NCI-H2196 treated with DMSO at 0.1 percent for 48 hours (cell line): ENCODE measurements at regions not wholly inside any gene's neighbourhood (a gene's known extent, or its start where the extent isn't known, plus 50 kb on each side); places are given as distances from the start of the nearest gene placed in this dataset.

Experiments used
- DNase-seq: peaks from one replicate; lab custom pipeline; 2025; ENCODE audit not compliant: unreplicated experiment; lab: John Stamatoyannopoulos, UW

GRCh38 chr15:56868170-56868569 is 50.3 kb upstream of the TCF12 start:
- DNase-seq = no peak

DNA sequence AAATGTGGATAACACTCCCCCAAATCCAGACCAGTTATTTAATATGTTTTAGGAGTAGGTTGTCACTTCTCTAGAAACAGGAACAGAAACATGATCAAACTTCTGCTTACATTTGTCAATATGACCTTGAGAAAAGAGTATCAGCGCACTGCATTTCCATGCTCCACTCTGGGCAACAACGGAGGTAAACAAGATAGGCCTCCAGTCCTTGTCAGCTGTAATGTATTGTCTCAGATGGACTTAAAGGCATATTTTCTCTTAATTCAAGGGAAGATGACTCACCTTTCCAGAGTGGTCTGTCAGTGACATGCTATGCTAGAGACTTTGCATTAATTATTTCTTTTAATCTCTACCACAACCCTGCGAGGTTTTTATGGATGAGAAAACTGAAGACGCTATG is 51.6 kb upstream of the TCF12 start:
- DNase-seq = no peak

DNA sequence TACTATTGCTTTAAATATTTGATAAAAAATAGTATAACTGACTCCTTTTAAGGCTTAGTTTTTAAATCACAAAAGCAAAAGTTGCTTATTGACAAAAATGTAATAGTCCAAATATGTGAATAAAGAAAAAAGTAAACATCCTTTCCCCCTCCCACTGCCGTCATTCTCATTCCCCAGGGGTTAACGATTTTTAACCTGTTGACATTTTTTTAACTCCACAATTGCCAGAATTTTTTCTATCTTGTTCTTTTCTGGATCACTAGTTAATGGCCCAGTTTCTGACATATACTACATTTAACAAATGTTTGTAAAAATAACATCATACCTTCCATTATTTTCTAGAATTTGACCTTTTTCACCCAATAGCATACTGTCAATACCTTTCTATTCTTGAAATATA is 60.6 kb upstream of the TCF12 start:
- no peak for DNase-seq

DNA sequence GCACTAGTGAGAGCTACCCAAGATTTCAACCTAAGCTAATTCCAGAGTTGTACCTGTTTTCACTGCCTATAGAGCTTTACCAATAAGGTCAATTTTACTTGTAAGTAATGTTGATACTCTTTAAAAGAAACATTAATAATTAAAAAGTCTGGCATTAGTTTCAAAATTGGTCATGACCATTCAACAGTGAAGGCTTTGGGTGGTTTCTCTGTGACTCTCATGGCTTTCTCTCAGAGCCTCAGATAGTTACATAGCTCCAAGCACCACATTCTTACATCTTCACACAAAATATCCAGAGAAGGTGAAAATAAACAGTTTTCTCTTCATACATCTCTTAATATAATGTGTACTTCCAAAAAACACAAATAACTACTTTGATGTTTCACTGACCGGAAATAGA is 61.5 kb upstream of the TCF12 start:
- DNase-seq = no peak

GRCh38 chr15:56844892-56845291 is 73.6 kb upstream of the TCF12 start:
- no peak for DNase-seq

DNA sequence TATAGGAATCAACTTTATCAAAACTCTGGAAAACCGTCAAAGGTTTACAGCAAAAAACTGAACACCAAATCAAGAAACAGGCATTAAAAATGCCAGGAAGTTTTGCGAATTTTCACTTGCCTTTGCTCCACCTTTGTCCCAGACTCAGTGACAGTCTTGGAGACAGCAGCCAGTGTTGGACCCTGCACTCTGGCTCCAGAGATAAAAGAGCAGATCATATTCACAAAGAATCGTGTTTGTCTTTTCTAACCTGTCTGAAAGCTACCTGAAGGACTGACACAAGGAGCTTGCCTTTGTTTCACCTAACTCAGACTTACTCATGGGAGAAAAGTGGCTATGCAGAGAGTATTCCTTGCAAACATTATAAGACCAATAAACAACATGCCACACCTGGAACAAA is 74.0 kb upstream of the TCF12 start:
- DNase-seq = no peak

- DNase-seq = no peak
These were observed 78.8 kb upstream of the TCF12 start for GRCh38 chr15:56839641-56840040.

- no peak for DNase-seq
These were observed 79.3 kb upstream of the TCF12 start for GRCh38 chr15:56839099-56839498.

DNA sequence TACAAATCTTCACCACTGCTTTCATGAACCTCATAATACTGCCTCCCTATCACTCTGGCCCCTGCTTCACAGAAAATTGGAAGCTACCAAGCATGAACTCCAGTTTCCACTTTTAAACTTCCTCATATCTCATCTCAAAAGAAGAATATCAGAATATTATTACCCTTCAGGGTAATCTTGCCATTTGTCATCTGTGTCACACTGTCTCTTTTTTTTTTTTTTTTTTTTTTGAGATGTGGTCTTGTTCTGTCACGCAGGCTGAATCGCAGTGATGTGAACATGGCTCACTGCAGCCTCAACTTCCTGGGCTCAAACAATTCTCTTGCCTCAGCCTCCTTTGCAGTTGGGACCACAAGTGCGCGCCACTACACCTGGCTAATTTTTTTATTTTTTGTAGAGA is 80.4 kb upstream of the TCF12 start:
- DNase-seq = no peak

DNA sequence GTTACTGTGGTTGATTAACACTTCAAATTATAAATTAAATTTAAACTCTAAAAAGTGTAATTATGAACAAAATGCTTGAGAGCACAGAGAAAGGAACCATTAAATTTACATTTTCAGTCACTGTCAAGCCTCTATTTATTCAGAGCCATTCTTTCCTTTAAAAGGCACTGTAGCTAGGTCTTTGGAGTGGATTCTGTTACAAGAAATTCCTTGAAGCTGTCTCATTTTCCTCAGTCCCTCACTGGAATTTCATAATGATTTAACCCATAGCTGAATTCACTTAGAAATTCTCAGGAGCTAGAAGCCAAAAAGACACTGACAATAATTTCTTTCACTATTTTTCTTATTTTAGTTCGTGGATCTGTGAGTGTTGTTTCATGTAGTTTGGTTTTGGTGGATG is 81.2 kb upstream of the TCF12 start:
- DNase-seq = no peak

DNA sequence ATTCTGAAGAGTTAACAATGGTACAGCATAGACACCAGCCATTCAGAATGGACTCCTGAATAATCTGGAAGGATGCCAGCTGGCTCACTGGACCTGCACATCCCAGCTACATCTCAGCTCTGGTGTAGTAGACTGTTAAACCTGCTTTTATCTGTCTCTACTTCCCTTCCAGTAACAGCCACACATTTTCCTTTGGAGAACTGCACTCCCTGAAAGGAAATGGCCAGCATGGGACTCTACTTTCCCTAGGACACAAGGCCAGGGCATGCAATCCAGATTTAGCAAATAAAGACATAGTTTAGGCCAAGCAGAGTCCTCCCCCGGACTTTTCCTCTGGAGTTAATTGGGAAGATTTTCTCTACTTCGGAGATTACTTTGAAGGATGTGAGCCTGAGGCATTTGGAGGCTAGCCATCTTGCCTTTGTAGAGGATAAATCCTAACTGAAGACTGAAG is 82.7 kb upstream of the TCF12 start:
- DNase-seq = peak; percentile 15

DNA sequence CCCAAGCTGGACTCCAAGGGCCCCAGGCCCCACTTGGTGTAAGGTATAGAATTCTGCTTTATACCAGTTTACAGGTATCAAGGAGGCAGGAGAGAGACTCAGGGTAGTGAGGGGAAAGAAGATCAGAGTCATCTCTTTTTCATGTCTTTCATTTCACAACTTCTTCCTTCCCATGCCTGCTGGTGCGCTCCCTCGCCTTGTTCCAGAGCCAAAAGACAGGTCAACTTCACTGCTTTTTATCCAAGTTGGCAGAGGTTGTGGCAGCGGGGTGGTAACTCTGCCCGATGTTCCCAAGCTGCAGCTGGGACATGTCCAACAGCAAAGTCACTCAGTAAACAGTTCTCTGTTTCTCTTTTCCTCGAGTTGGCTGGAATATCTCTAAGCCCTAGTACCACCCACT is 86.3 kb upstream of the TCF12 start:
- DNase-seq = peak; percentile 17

- no peak for DNase-seq
These were observed 86.9 kb upstream of the TCF12 start for GRCh38 chr15:56831467-56832005.

DNA sequence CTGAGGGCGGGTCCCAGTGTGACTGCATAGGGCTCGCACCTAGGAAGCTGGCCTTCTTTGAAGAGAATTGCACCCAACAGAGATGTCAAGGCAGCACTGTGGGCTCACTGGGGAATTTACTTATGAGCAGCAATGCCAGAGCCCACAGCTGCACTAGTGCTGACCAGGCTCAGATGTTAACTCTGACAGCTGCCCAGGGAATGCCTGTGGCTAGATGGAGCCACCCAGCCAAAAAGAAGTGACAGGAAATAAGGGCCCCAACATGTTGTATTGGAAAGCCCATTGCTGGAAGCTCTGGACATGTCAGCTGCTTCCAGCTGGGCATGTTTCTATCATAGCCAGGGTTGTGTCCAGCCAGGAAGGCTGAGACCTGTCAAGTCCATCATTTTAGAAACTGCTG is 90.9 kb upstream of the ZNF280D start:
- DNase-seq = no peak

GRCh38 chr15:56821721-56822425 is 88.6 kb upstream of the ZNF280D start:
- no peak for DNase-seq

GRCh38 chr15:56820333-56820732 is 87.0 kb upstream of the ZNF280D start:
- DNase-seq = no peak

- no peak for DNase-seq
These were observed 84.2 kb upstream of the ZNF280D start for GRCh38 chr15:56817321-56818080.

GRCh38 chr15:56816781-56817180 is 83.5 kb upstream of the ZNF280D start:
- DNase-seq = no peak

GRCh38 chr15:56815247-56815646 is 81.9 kb upstream of the ZNF280D start:
- DNase-seq = no peak

DNA sequence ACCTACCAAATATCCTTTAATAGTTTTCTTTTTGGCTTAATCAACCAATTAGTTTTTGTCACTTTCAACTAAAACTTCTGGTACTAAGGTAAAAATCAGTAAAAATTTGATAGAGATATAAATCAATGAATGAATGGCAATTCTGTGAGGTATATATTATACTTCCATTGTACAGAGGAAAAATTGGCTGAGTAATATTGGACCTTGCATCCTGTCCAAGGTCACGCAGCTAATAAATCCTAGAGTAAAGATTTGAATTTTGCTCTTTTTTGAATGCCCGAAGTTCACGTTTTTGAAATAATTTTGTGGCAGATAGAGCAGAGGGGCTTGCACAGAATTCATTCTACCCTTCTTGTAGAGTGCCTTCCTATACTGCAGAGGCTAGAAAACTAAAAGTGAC is 81.1 kb upstream of the ZNF280D start:
- no peak for DNase-seq

GRCh38 chr15:56813995-56814394 is 80.7 kb upstream of the ZNF280D start:
- no peak for DNase-seq

GRCh38 chr15:56812961-56813360 is 79.7 kb upstream of the ZNF280D start:
- no peak for DNase-seq
